ENCODE measurements at regions not wholly inside any gene's neighbourhood (a gene's known extent, or its start where the extent isn't known, plus 50 kb on each side); places are given as distances from the start of the nearest gene placed in this dataset.

DNA sequence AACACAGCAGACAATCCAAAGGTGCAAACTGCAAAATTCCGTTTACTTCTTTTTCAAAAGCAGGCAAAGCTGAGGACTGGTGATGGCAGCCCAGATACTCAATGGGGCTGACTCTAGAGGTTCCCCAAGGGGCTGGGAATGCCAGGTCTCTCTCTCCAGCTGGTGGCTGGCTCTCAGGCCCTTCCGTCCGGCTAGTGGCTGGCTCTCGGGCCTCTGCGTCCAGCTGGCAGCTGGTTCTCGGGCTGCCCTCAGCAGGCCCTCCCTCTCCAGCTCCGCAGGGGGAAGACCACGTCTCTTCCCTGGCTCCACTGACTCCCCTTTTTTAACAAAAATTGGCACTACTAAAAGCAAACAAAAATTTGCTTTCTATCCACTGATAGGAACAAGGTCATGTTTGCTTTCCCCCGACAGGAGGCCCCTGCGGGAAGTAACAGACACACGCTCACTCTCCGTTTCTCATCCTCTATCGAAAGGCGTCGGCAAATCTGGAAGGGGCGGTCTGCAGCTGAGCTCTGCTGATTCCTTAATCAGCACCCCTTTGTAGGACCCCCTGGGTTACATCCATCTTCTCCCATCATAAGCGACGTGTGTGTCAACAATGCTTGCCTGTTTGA lies 381.4 kb downstream of the BRD1 start:
- Mint-ChIP-seq H3K4me1 (peaks cover 0 to 6% (median 0%) of the 10 kb centered on the region in 4 donors), H3K9me3 (peaks cover 0 to 3% (median 0%) of the 10 kb centered on the region in 7 donors), H3K27me3 (peaks cover 5% of the 10 kb centered on the region), H3K27ac (no peak overlapping the region), H3K36me3 (no peaks in the 10 kb centered on the region), H3K4me3 (no peak overlapping the region)
- Histone ChIP-seq H3K27me3 (ENCODE audit: control insufficient read depth, insufficient read depth, low read length) (no peaks in the 10 kb centered on the region), H3K9me3 (ENCODE audit: control insufficient read depth in 2 of 2, low read length in 2 of 2) (no peaks in the 10 kb centered on the region), H3K36me3 (ENCODE audit: control insufficient read depth, insufficient read depth, low read length) (no peaks in the 10 kb centered on the region), H3K27ac (ENCODE audit: insufficient read depth, low read length, poor library complexity, severe bottlenecking) (no peak overlapping the region), H3K4me3 (ENCODE audit: low read depth, low read length) (no peak overlapping the region), H3K4me1 (ENCODE audit: control insufficient read depth, insufficient read depth, low read length, poor library complexity, severe bottlenecking) (no peaks in the 10 kb centered on the region)
- DNase-seq (no peak), ATAC-seq (ENCODE audit: low read depth in 2 of 2) (no peak)

DNA sequence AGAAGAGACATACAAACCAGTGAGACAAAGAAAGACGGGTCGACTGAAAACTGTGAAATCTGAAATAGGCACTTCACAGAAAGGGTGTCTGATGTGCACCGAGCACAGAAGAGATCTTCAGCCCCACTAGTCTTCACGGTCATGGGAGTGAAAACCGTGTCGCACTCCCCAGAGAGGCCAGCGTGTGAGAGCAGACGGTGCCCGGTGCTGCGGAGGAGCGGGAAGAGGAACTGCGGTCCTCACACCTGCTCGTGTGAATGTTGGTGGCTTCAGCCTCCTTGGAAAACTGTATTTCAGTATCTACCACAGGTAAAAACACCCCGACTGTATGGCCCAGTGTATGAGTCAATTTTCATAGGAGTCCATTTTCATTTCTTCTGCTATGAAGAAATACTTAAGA lies 382.9 kb downstream of the BRD1 start:
- H3K4me1 Mint-ChIP-seq = peaks cover 0 to 4% (median 0%) of the 10 kb centered on the region in 4 donors
- Histone ChIP-seq H3K4me3 (ENCODE audit: low read depth, low read length) (no peak overlapping the region), H3K36me3 (ENCODE audit: control insufficient read depth, insufficient read depth, low read length) (no peaks in the 10 kb centered on the region), H3K9me3 (ENCODE audit: control insufficient read depth in 2 of 2, low read length in 2 of 2) (no peaks in the 10 kb centered on the region), H3K4me1 (ENCODE audit: control insufficient read depth, insufficient read depth, low read length, poor library complexity, severe bottlenecking) (no peaks in the 10 kb centered on the region), H3K27me3 (ENCODE audit: control insufficient read depth, insufficient read depth, low read length) (no peaks in the 10 kb centered on the region), H3K27ac (ENCODE audit: insufficient read depth, low read length, poor library complexity, severe bottlenecking) (no peak overlapping the region)
- no peak for ATAC-seq (ENCODE audit: low read depth in 2 of 2)
- H3K4me3 Mint-ChIP-seq = no peak overlapping the region
- peaks cover 5% of the 10 kb centered on the region for H3K27me3 Mint-ChIP-seq
- H3K27ac Mint-ChIP-seq = peak overlapping the region in 1 of 3 donors; percentile 70
- no peaks in the 10 kb centered on the region for H3K36me3 Mint-ChIP-seq
- no peak for DNase-seq
- H3K9me3 Mint-ChIP-seq = peaks cover 0 to 3% (median 0%) of the 10 kb centered on the region in 7 donors

DNA sequence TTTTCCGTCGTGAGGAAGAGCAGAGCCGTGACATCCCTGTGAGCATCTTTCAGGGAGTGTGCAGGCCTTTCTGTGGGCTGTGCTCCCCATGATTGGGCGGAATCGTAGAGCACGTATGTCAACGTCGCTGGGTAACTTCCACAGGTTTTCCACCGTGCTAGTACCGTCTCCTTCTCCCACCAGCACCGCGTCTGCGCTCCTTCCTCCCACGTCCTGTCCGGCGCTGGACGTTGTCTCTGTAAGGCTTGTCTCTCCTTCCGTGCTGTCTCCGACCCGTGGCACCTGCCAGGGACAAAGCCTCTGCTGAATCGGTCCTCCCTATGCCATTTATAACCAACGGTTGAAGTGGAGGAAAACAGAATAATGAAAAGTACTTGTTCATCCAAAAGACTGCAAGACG lies 386.7 kb downstream of the BRD1 start:
- no peaks in the 10 kb centered on the region for H3K27me3 ChIP-seq (ENCODE audit: control insufficient read depth, insufficient read depth, low read length)
- H3K27ac ChIP-seq (ENCODE audit: insufficient read depth, low read length, poor library complexity, severe bottlenecking) = no peak overlapping the region
- Mint-ChIP-seq H3K9me3 (no peaks in the 10 kb centered on the region), H3K4me1 (no peaks in the 10 kb centered on the region), H3K36me3 (no peaks in the 10 kb centered on the region), H3K27me3 (peaks cover 5% of the 10 kb centered on the region), H3K27ac (no peak overlapping the region), H3K4me3 (no peak overlapping the region)
- no peaks in the 10 kb centered on the region for H3K9me3 ChIP-seq (ENCODE audit: control insufficient read depth in 2 of 2, low read length in 2 of 2)
- no peak for ATAC-seq (ENCODE audit: low read depth in 2 of 2)
- H3K4me1 ChIP-seq (ENCODE audit: control insufficient read depth, insufficient read depth, low read length, poor library complexity, severe bottlenecking) = no peaks in the 10 kb centered on the region
- H3K36me3 ChIP-seq (ENCODE audit: control insufficient read depth, insufficient read depth, low read length) = no peaks in the 10 kb centered on the region
- no peak for DNase-seq
- no peak overlapping the region for H3K4me3 ChIP-seq (ENCODE audit: low read depth, low read length)

DNA sequence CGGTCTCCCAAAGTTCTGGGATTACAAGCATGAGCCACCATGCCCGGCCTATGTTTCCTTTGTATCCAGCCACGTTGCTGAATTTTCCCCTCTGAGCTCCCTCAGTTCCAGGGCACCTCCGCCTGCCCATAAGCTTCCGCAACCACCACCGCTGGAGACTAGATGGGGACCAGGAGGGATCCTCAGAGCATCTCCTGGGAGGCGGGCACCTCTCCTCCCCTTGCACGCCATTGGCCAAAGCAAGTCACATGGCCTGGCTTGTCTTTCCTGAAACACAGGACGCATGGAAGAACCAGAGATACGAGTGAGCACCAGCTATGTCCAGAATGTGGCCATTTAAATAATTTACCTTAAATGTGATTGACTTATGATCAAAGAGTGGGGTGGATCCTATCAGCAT lies 388.3 kb downstream of the BRD1 start:
- H3K4me1 ChIP-seq (ENCODE audit: control insufficient read depth, insufficient read depth, low read length, poor library complexity, severe bottlenecking) = no peaks in the 10 kb centered on the region

DNA sequence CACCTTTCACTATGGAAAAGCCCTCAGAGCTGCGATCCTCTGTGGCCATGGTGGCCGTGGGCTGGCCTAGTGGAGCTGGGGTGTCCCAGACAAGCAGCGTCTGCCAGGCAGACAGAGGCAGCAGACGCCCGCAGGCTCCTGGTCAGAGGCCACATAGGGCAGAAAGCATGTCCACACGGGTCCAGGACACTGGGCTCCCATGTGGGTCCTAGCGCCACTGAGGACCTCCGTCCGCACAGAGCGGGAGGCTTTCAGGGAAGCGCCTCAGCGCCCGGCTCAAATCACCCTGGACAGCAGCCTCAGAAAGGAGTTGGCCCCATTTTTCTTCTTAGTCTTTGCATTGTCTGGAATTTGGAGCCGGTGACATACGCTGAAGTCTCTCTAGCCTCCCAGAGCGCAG lies 389.7 kb downstream of the BRD1 start:
- H3K36me3 Mint-ChIP-seq = no peaks in the 10 kb centered on the region
- peaks cover 0 to 2% (median 0%) of the 10 kb centered on the region in 7 donors for H3K9me3 Mint-ChIP-seq
- no peak overlapping the region for H3K27ac Mint-ChIP-seq
- H3K4me1 ChIP-seq (ENCODE audit: control insufficient read depth, insufficient read depth, low read length, poor library complexity, severe bottlenecking) = no peaks in the 10 kb centered on the region
- no peaks in the 10 kb centered on the region for H3K36me3 ChIP-seq (ENCODE audit: control insufficient read depth, insufficient read depth, low read length)
- DNase-seq = no peak
- no peak overlapping the region for H3K4me3 ChIP-seq (ENCODE audit: low read depth, low read length)
- H3K27me3 Mint-ChIP-seq = no peaks in the 10 kb centered on the region
- H3K4me1 Mint-ChIP-seq = no peaks in the 10 kb centered on the region
- H3K27ac ChIP-seq (ENCODE audit: insufficient read depth, low read length, poor library complexity, severe bottlenecking) = no peak overlapping the region
- no peaks in the 10 kb centered on the region for H3K9me3 ChIP-seq (ENCODE audit: control insufficient read depth in 2 of 2, low read length in 2 of 2)
- ATAC-seq (ENCODE audit: low read depth in 2 of 2) = no peak
- no peaks in the 10 kb centered on the region for H3K27me3 ChIP-seq (ENCODE audit: control insufficient read depth, insufficient read depth, low read length)
- H3K4me3 Mint-ChIP-seq = no peak overlapping the region

More for the DNA sequence above, 388.3 kb downstream of the BRD1 start:
- H3K27me3 ChIP-seq (ENCODE audit: control insufficient read depth, insufficient read depth, low read length) = no peaks in the 10 kb centered on the region
- no peaks in the 10 kb centered on the region for H3K9me3 ChIP-seq (ENCODE audit: control insufficient read depth in 2 of 2, low read length in 2 of 2)
- Mint-ChIP-seq H3K27ac (no peak overlapping the region), H3K36me3 (no peaks in the 10 kb centered on the region), H3K4me1 (no peaks in the 10 kb centered on the region), H3K4me3 (no peak overlapping the region), H3K27me3 (no peaks in the 10 kb centered on the region), H3K9me3 (peaks cover 0 to 2% (median 0%) of the 10 kb centered on the region in 7 donors)
- no peak for DNase-seq
- H3K4me3 ChIP-seq (ENCODE audit: low read depth, low read length) = no peak overlapping the region
- no peaks in the 10 kb centered on the region for H3K36me3 ChIP-seq (ENCODE audit: control insufficient read depth, insufficient read depth, low read length)
- H3K27ac ChIP-seq (ENCODE audit: insufficient read depth, low read length, poor library complexity, severe bottlenecking) = no peak overlapping the region
- no peak for ATAC-seq (ENCODE audit: low read depth in 2 of 2)

DNA sequence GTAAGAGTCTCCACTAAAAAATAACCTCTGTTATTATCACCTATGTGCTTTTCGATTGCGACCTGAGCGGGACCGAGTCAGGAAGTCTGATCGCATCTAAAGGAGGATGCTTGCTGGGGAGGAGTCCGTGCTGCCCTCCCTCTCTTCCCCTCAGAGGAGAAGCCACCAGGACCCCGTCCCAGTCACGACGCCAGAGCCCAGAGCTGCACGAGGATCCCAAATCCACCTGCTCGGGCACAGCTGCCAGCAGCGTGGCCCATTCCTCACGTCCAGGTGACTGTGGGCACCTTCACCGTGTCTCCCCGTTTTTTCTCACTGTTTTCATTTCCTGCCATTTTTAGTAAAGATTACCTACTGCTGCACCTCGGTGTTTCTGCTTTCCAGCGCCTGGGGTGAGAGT lies 390.3 kb downstream of the BRD1 start:
- H3K27me3 Mint-ChIP-seq = no peaks in the 10 kb centered on the region
- no peaks in the 10 kb centered on the region for H3K27me3 ChIP-seq (ENCODE audit: control insufficient read depth, insufficient read depth, low read length)
- no peaks in the 10 kb centered on the region for H3K9me3 ChIP-seq (ENCODE audit: control insufficient read depth in 2 of 2, low read length in 2 of 2)
- DNase-seq (no peak), ATAC-seq (ENCODE audit: low read depth in 2 of 2) (no peak)
- no peaks in the 10 kb centered on the region for H3K4me1 Mint-ChIP-seq
- H3K36me3 ChIP-seq (ENCODE audit: control insufficient read depth, insufficient read depth, low read length) = no peaks in the 10 kb centered on the region
- no peaks in the 10 kb centered on the region for H3K36me3 Mint-ChIP-seq
- no peaks in the 10 kb centered on the region for H3K4me1 ChIP-seq (ENCODE audit: control insufficient read depth, insufficient read depth, low read length, poor library complexity, severe bottlenecking)
- no peak overlapping the region for H3K4me3 ChIP-seq (ENCODE audit: low read depth, low read length)
- H3K9me3 Mint-ChIP-seq = peaks cover 0 to 2% (median 0%) of the 10 kb centered on the region in 7 donors
- no peak overlapping the region for H3K27ac Mint-ChIP-seq
- H3K4me3 Mint-ChIP-seq = peak overlapping the region in 1 of 4 donors; percentile 92
- H3K27ac ChIP-seq (ENCODE audit: insufficient read depth, low read length, poor library complexity, severe bottlenecking) = no peak overlapping the region

DNA sequence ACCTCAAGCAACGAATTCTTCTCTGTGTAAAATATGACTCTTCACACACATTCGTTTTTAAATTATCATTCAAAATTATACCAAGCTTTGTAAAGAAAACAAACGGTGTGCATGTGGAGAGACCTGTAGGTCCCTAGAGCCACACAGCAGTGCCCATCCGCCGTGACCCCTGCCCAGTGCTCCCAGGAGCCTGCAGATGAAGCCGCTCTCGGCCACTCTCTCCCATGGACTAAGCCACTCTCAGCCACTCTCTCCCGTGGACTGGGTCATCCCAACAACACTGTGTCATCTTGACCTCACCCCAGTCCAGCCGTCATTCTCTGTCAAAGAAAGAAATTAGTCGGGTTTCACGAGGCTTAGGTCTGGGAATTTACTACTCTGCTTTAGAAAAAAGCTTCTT lies 391.6 kb downstream of the BRD1 start:
- H3K9me3 ChIP-seq (ENCODE audit: control insufficient read depth in 2 of 2, low read length in 2 of 2) = no peaks in the 10 kb centered on the region
- Mint-ChIP-seq H3K4me3 (no peak overlapping the region), H3K4me1 (no peaks in the 10 kb centered on the region), H3K9me3 (peaks cover 0 to 2% (median 0%) of the 10 kb centered on the region in 7 donors), H3K27ac (no peak overlapping the region), H3K36me3 (no peaks in the 10 kb centered on the region), H3K27me3 (no peaks in the 10 kb centered on the region)
- H3K4me3 ChIP-seq (ENCODE audit: low read depth, low read length) = no peak overlapping the region
- DNase-seq (no peak), ATAC-seq (ENCODE audit: low read depth in 2 of 2) (no peak)
- no peak overlapping the region for H3K27ac ChIP-seq (ENCODE audit: insufficient read depth, low read length, poor library complexity, severe bottlenecking)
- no peaks in the 10 kb centered on the region for H3K4me1 ChIP-seq (ENCODE audit: control insufficient read depth, insufficient read depth, low read length, poor library complexity, severe bottlenecking)
- no peaks in the 10 kb centered on the region for H3K36me3 ChIP-seq (ENCODE audit: control insufficient read depth, insufficient read depth, low read length)
- H3K27me3 ChIP-seq (ENCODE audit: control insufficient read depth, insufficient read depth, low read length) = no peaks in the 10 kb centered on the region

DNA sequence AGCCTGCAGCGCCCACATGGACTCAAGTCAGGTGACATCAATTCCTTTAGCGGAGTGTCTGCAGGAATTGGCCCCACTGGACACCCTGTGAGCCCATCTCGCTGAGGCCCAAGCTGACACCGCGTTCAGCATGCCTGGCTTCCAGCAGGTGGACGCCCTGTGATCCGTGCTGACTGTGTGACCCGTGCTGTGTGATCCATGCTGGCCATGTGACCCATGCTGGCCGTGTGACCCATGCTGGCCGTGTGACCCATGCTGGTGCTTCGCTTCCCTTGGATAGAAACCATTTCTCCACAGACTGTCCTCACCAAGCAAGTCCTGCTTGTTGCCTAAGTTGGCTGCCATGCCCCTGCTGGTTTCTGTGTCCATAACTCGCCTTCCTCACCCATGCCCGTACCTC lies 392.1 kb downstream of the BRD1 start:
- Mint-ChIP-seq H3K27me3 (peaks cover 2% of the 10 kb centered on the region), H3K9me3 (peaks cover 0 to 2% (median 0%) of the 10 kb centered on the region in 7 donors), H3K27ac (no peak overlapping the region), H3K36me3 (no peaks in the 10 kb centered on the region), H3K4me1 (no peaks in the 10 kb centered on the region), H3K4me3 (no peak overlapping the region)
- Histone ChIP-seq H3K9me3 (ENCODE audit: control insufficient read depth in 2 of 2, low read length in 2 of 2) (no peaks in the 10 kb centered on the region), H3K4me1 (ENCODE audit: control insufficient read depth, insufficient read depth, low read length, poor library complexity, severe bottlenecking) (no peaks in the 10 kb centered on the region), H3K27me3 (ENCODE audit: control insufficient read depth, insufficient read depth, low read length) (no peaks in the 10 kb centered on the region), H3K27ac (ENCODE audit: insufficient read depth, low read length, poor library complexity, severe bottlenecking) (no peak overlapping the region), H3K36me3 (ENCODE audit: control insufficient read depth, insufficient read depth, low read length) (no peaks in the 10 kb centered on the region), H3K4me3 (ENCODE audit: low read depth, low read length) (no peak overlapping the region)
- ATAC-seq (ENCODE audit: low read depth in 2 of 2) = no peak
- DNase-seq = no peak
